H9 (cell line): ENCODE measurements at regions not wholly inside any gene's neighbourhood (a gene's known extent, or its start where the extent isn't known, plus 50 kb on each side); places are given as distances from the start of the nearest gene placed in this dataset.

Experiments used
- DNase-seq: peaks from one replicate; pipeline ENCODE4 v3.0.0-alpha.2; 2017
- H2AFZ ChIP-seq: one replicate; pipeline ENCODE4 v1.6.1; 2013; ENCODE audit warnings: mild to moderate bottlenecking, low read length, control low read depth, moderate library complexity
- H2AK5ac ChIP-seq: 2 replicates; pipeline ENCODE4 v1.6.1; 2013; ENCODE audit warnings: low read length, control low read depth, mixed read lengths; ENCODE audit not compliant: insufficient read length
- H2BK120ac ChIP-seq: one replicate; pipeline ENCODE4 v1.6.1; 2013; ENCODE audit warnings: low read depth, mild to moderate bottlenecking, low read length, control low read depth, inconsistent platforms; ENCODE audit not compliant: poor library complexity, severe bottlenecking
- H2BK12ac ChIP-seq: 2 replicates; pipeline ENCODE4 v1.6.1; 2013; ENCODE audit warnings: low read length, control low read depth, mixed read lengths, low read depth; ENCODE audit not compliant: insufficient read length
- H2BK15ac ChIP-seq: 2 replicates; pipeline ENCODE4 v1.6.1; 2013; ENCODE audit warnings: low read depth, low read length, control low read depth
- H2BK20ac ChIP-seq: one replicate; pipeline ENCODE4 v1.6.1; 2013; ENCODE audit warnings: low read depth, mild to moderate bottlenecking, low read length, control low read depth, inconsistent platforms; ENCODE audit not compliant: poor library complexity, severe bottlenecking
- H2BK5ac ChIP-seq: 2 replicates; pipeline ENCODE4 v1.6.1; 2013; ENCODE audit warnings: low read length, control low read depth, mixed read lengths; ENCODE audit not compliant: insufficient read length
- H3K14ac ChIP-seq: 2 replicates; pipeline ENCODE4 v1.6.1; 2013; ENCODE audit warnings: low read length, control low read depth; ENCODE audit not compliant: insufficient read depth
- H3K18ac ChIP-seq: 2 replicates; pipeline ENCODE4 v1.6.1; 2013; ENCODE audit warnings: low read depth, mild to moderate bottlenecking, mixed read lengths, low read length, control low read depth; ENCODE audit not compliant: insufficient read length
- H3K23ac ChIP-seq: 2 replicates; pipeline ENCODE4 v1.6.1; 2013; ENCODE audit warnings: low read length, control low read depth, mixed read lengths, low read depth; ENCODE audit not compliant: insufficient read length
- H3K23me2 ChIP-seq: 2 replicates; pipeline ENCODE4 v1.6.1; 2013; ENCODE audit warnings: low read depth, mild to moderate bottlenecking, mixed read lengths, low read length, control low read depth; ENCODE audit not compliant: insufficient read length, poor library complexity, severe bottlenecking
- H3K27ac ChIP-seq: 2 replicates; pipeline ENCODE4 v1.5.1; 2013; ENCODE audit warnings: low read length, control low read depth, mixed read lengths, low read depth; ENCODE audit not compliant: insufficient read length
- H3K27me3 ChIP-seq: 2 replicates; pipeline ENCODE4 v1.6.1; 2013; ENCODE audit warnings: low read length, control low read depth, inconsistent platforms; ENCODE audit not compliant: insufficient read depth
- H3K4ac ChIP-seq: 2 replicates; pipeline ENCODE4 v1.6.1; 2013; ENCODE audit warnings: low read depth, mild to moderate bottlenecking, control low read depth, inconsistent platforms, low read length, moderate library complexity
- H3K4me1 ChIP-seq: 2 replicates; pipeline ENCODE4 v1.6.1; 2013; ENCODE audit warnings: low read length, control low read depth, inconsistent platforms; ENCODE audit not compliant: insufficient read depth
- H3K4me2 ChIP-seq: 2 replicates; pipeline ENCODE4 v1.6.1; 2013; ENCODE audit warnings: low read length, control low read depth, mixed read lengths; ENCODE audit not compliant: insufficient read length, insufficient read depth
- H3K56ac ChIP-seq: 2 replicates; pipeline ENCODE4 v1.6.1; 2013; ENCODE audit warnings: low read depth, mild to moderate bottlenecking, mixed read lengths, low read length, control low read depth; ENCODE audit not compliant: insufficient read length
- H3K79me1 ChIP-seq: 2 replicates; pipeline ENCODE4 v1.6.1; 2013; ENCODE audit warnings: low read depth, mild to moderate bottlenecking, moderate library complexity, low read length, control low read depth, inconsistent platforms; ENCODE audit not compliant: insufficient read depth, poor library complexity, severe bottlenecking
- H3K79me2 ChIP-seq: 2 replicates; pipeline ENCODE4 v1.6.1; 2013; ENCODE audit warnings: low read length, control low read depth, inconsistent platforms; ENCODE audit not compliant: insufficient read depth
- H3K9ac ChIP-seq: 2 replicates; pipeline ENCODE4 v1.6.1; 2013; ENCODE audit warnings: low read length, control low read depth, mixed read lengths; ENCODE audit not compliant: insufficient read length; ENCODE audit errors: extremely low read depth
- H3K9me3 ChIP-seq: one replicate; pipeline ENCODE4 v1.6.1; 2013; ENCODE audit warnings: low read depth, low read length, inconsistent platforms; ENCODE audit not compliant: control insufficient read depth
- H3T11ph ChIP-seq: one replicate; pipeline ENCODE4 v1.6.1; 2013; ENCODE audit warnings: mild to moderate bottlenecking, low read length, control low read depth, inconsistent platforms
- H4K20me1 ChIP-seq: one replicate; pipeline ENCODE4 v1.6.1; 2013; ENCODE audit not compliant: control insufficient read depth, insufficient read length, insufficient read depth
- H4K5ac ChIP-seq: 2 replicates; pipeline ENCODE4 v1.6.1; 2013; ENCODE audit warnings: low read depth, mild to moderate bottlenecking, mixed read lengths, low read length, control low read depth; ENCODE audit not compliant: insufficient read length
- H4K8ac ChIP-seq: replicated peaks from 2 replicates; pipeline ENCODE4 v1.6.1; 2013; ENCODE audit warnings: low read length, control low read depth, mixed read lengths, low read depth; ENCODE audit not compliant: insufficient read length
- H4K91ac ChIP-seq: 2 replicates; pipeline ENCODE4 v1.6.1; 2013; ENCODE audit warnings: low read depth, mild to moderate bottlenecking, moderate library complexity, mixed read lengths, low read length, control low read depth; ENCODE audit not compliant: insufficient read length
- H3K27ac Mint-ChIP-seq, 3 experiments: 2 replicates in 2 of 3; 3 replicates in 1 of 3; pipeline ENCODE4 v1.8.0; 2020 to 2021; ENCODE audit warnings: mixed read lengths in 3 of 3, mild to moderate bottlenecking in 1 of 3, moderate library complexity in 1 of 3
- H3K27me3 Mint-ChIP-seq: 2 replicates; pipeline ENCODE4 v1.8.0; 2021; ENCODE audit warnings: low read depth, mild to moderate bottlenecking, moderate library complexity, mixed read lengths
- H3K36me3 Mint-ChIP-seq, 3 experiments: 2 replicates in 2 of 3; 3 replicates in 1 of 3; pipeline ENCODE4 v1.8.0; 2020 to 2021; ENCODE audit warnings: low read depth in 3 of 3, mixed read lengths in 3 of 3; ENCODE audit not compliant: insufficient read depth in 1 of 3
- H3K4me1 Mint-ChIP-seq, 2 experiments: 2 replicates each; pipeline ENCODE4 v1.8.0; 2020; ENCODE audit warnings: mixed read lengths in 2 of 2
- H3K4me3 Mint-ChIP-seq, 2 experiments: 2 replicates in 1 of 2; 3 replicates in 1 of 2; pipeline ENCODE4 v1.8.0; 2020 to 2021; ENCODE audit warnings: mild to moderate bottlenecking in 2 of 2, mixed read lengths in 2 of 2, moderate library complexity in 1 of 2
- H3K9me3 Mint-ChIP-seq, 2 experiments: 2 replicates in 1 of 2; 3 replicates in 1 of 2; pipeline ENCODE4 v1.8.0; 2020; ENCODE audit warnings: mild to moderate bottlenecking in 2 of 2, mixed read lengths in 2 of 2, moderate library complexity in 1 of 2
- CTCF ChIP-seq: fragments of 200-600 bp; sonication (generic); conservative IDR thresholded peaks from 3 replicates; pipeline ENCODE4 v1.8.0; 2021; ENCODE audit warnings: antibody characterized with exemption, mild to moderate bottlenecking
- WGBS: extraction: QIAGEN DNeasy Blood & Tissue Kit; methylation state at CpG from one replicate; pipeline ENCODE4 v1.1.7; 2013; ENCODE audit warnings: missing lambda C conversion rate, low lambda C conversion rate, mixed read lengths; ENCODE audit not compliant: insufficient read length; ENCODE audit errors: extremely low coverage; 5-methylcytosine and 5-hydroxymethylcytosine counted together

GRCh38 chr3:63167113-63167512 lies 111.0 kb upstream of the SYNPR start:
- no peaks in the 10 kb centered on the region for H3K27me3 Mint-ChIP-seq
- Histone ChIP-seq H4K5ac (no peak overlapping the region), H3T11ph (no peak overlapping the region), H2AFZ (no peak overlapping the region), H3K23me2 (no peaks in the 10 kb centered on the region), H4K91ac (no peak overlapping the region), H4K20me1 (no peaks in the 10 kb centered on the region), H3K27ac (no peak overlapping the region), H4K8ac (no peak overlapping the region), H2BK5ac (no peak overlapping the region), H3K79me2 (no peaks in the 10 kb centered on the region), H3K4me1 (peaks cover 5% of the 10 kb centered on the region; the same call in 1 of the 2 replicates), H2BK120ac (no peak overlapping the region), H3K23ac (no peak overlapping the region), H3K14ac (no peak overlapping the region), H3K27me3 (no peaks in the 10 kb centered on the region), H3K4me2 (no peak overlapping the region), H3K79me1 (no peaks in the 10 kb centered on the region), H3K18ac (no peak overlapping the region), H2BK15ac (no peak overlapping the region), H3K4ac (no peak overlapping the region), H3K9ac (no peak overlapping the region), H2BK20ac (no peak overlapping the region), H2BK12ac (no peak overlapping the region), H2AK5ac (no peak overlapping the region), H3K9me3 (no peaks in the 10 kb centered on the region), H3K56ac (no peak overlapping the region)
- 0 out of 7 replicates have a peak overlapping the region, but pooled peaks of 1 of the 3 experiments have one; percentile 67 for H3K27ac Mint-ChIP-seq
- H3K4me1 Mint-ChIP-seq: peaks cover 17 to 18% of the 10 kb centered on the region in 2 experiments
- no CpG with 5 or more reads among the region's 4 CpGs for WGBS
- no peak overlapping the region for H3K4me3 Mint-ChIP-seq
- no peaks in the 10 kb centered on the region; a peak in 2 of 5 replicates for H3K9me3 Mint-ChIP-seq
- peak; percentile 65 for DNase-seq
- H3K36me3 Mint-ChIP-seq: no peaks in the 10 kb centered on the region
- TF ChIP-seq CTCF: no peak
